ENCODE measurements at regions not wholly inside any gene's neighbourhood (a gene's known extent, or its start where the extent isn't known, plus 50 kb on each side); places are given as distances from the start of the nearest gene placed in this dataset.

GRCh38 chr7:152910545-152911225 is 151.1 kb downstream of the ACTR3B start:
- H3K27ac Mint-ChIP-seq (ENCODE audit: low read depth, unreplicated experiment): no peak overlapping the region
- intact Hi-C loops (cut with micrococcal nuclease): no loop called here
- ChIA-PET CTCF (interaction anchor here (0.8 kb wide), 1 partner anchor 9 kb away, joined by 4 read pairs; no protein-coding TSS in a partner anchor), POLR2A (no interaction called here)
- no peak overlapping the region for H3K4me3 Mint-ChIP-seq (ENCODE audit: unreplicated experiment)
- H3K36me3 Mint-ChIP-seq (ENCODE audit: insufficient read depth, unreplicated experiment): no peaks in the 10 kb centered on the region
- H3K9me3 Mint-ChIP-seq (ENCODE audit: unreplicated experiment): no peaks in the 10 kb centered on the region
- no TSS peak for BruUV-seq (replicated peaks)
- no peaks in the 10 kb centered on the region for H3K4me1 Mint-ChIP-seq (ENCODE audit: insufficient read depth, unreplicated experiment)
- no peak for TF ChIP-seq CTCF (IDR thresholded peaks at IDR 0.05; ENCODE audit: unreplicated experiment)
- no peaks in the 10 kb centered on the region for H3K27me3 Mint-ChIP-seq (ENCODE audit: insufficient read depth, unreplicated experiment)
- DNase-seq (ENCODE audit: unreplicated experiment): no peak

GRCh38 chr7:152911226-152911560 is 151.6 kb downstream of the ACTR3B start:
- no peak for DNase-seq (ENCODE audit: unreplicated experiment)
- Mint-ChIP-seq H3K27me3 (ENCODE audit: insufficient read depth, unreplicated experiment) (no peaks in the 10 kb centered on the region), H3K4me3 (ENCODE audit: unreplicated experiment) (no peak overlapping the region), H3K36me3 (ENCODE audit: insufficient read depth, unreplicated experiment) (no peaks in the 10 kb centered on the region), H3K4me1 (ENCODE audit: insufficient read depth, unreplicated experiment) (no peaks in the 10 kb centered on the region), H3K27ac (ENCODE audit: low read depth, unreplicated experiment) (no peak overlapping the region), H3K9me3 (ENCODE audit: unreplicated experiment) (no peaks in the 10 kb centered on the region)
- no TSS peak for BruUV-seq (replicated peaks)
- TF ChIP-seq CTCF (IDR thresholded peaks at IDR 0.05; ENCODE audit: unreplicated experiment): no peak
- CTCF ChIA-PET: no interaction called here
- POLR2A ChIA-PET: no interaction called here
- intact Hi-C loops (cut with micrococcal nuclease): no loop called here

- H3K4me3 Mint-ChIP-seq (ENCODE audit: unreplicated experiment): no peak overlapping the region
- no peaks in the 10 kb centered on the region for H3K27me3 Mint-ChIP-seq (ENCODE audit: insufficient read depth, unreplicated experiment)
- no TSS peak for BruUV-seq (replicated peaks)
- H3K36me3 Mint-ChIP-seq (ENCODE audit: insufficient read depth, unreplicated experiment): no peaks in the 10 kb centered on the region
- POLR2A ChIA-PET: no interaction called here
- H3K9me3 Mint-ChIP-seq (ENCODE audit: unreplicated experiment): no peaks in the 10 kb centered on the region
- no peak overlapping the region for H3K27ac Mint-ChIP-seq (ENCODE audit: low read depth, unreplicated experiment)
- TF ChIP-seq CTCF (IDR thresholded peaks at IDR 0.05; ENCODE audit: unreplicated experiment): no peak
- CTCF ChIA-PET: interaction anchor here (0.5 kb wide), 1 partner anchor 178 kb away, joined by 4 read pairs; no protein-coding TSS in a partner anchor
- H3K4me1 Mint-ChIP-seq (ENCODE audit: insufficient read depth, unreplicated experiment): no peaks in the 10 kb centered on the region
- intact Hi-C loops (cut with micrococcal nuclease): no loop called here
- DNase-seq (ENCODE audit: unreplicated experiment): no peak
Measured at GRCh38 chr7:152911922-152912321, 152.4 kb downstream of the ACTR3B start.

- no peaks in the 10 kb centered on the region for H3K4me1 Mint-ChIP-seq (ENCODE audit: insufficient read depth, unreplicated experiment)
- no peaks in the 10 kb centered on the region for H3K27me3 Mint-ChIP-seq (ENCODE audit: insufficient read depth, unreplicated experiment)
- no TSS peak for BruUV-seq (replicated peaks)
- no peak overlapping the region for H3K27ac Mint-ChIP-seq (ENCODE audit: low read depth, unreplicated experiment)
- POLR2A ChIA-PET: no interaction called here
- intact Hi-C loops (cut with micrococcal nuclease): no loop called here
- H3K9me3 Mint-ChIP-seq (ENCODE audit: unreplicated experiment): no peaks in the 10 kb centered on the region
- no peak for TF ChIP-seq CTCF (IDR thresholded peaks at IDR 0.05; ENCODE audit: unreplicated experiment)
- no peaks in the 10 kb centered on the region for H3K36me3 Mint-ChIP-seq (ENCODE audit: insufficient read depth, unreplicated experiment)
- H3K4me3 Mint-ChIP-seq (ENCODE audit: unreplicated experiment): no peak overlapping the region
- no peak for DNase-seq (ENCODE audit: unreplicated experiment)
- CTCF ChIA-PET: interaction anchor here (0.5 kb wide), 1 partner anchor 178 kb away, joined by 4 read pairs; no protein-coding TSS in a partner anchor
Measured at GRCh38 chr7:152912511-152912910, 153.0 kb downstream of the ACTR3B start.
